Mesodermal cell (in vitro differentiated cells): ENCODE measurements at regions not wholly inside any gene's neighbourhood (a gene's known extent, or its start where the extent isn't known, plus 50 kb on each side); places are given as distances from the start of the nearest gene placed in this dataset.

Experiments used
- H3K27ac ChIP-seq: 2 replicates; pipeline ENCODE4 v1.7.0; 2013; ENCODE audit warnings: mild to moderate bottlenecking, low read depth, low read length, moderate library complexity; ENCODE audit not compliant: severe bottlenecking
- H3K36me3 ChIP-seq: 2 replicates; pipeline ENCODE4 v1.7.1; 2013; ENCODE audit warnings: mild to moderate bottlenecking, low read length, moderate library complexity; ENCODE audit not compliant: control insufficient read depth, insufficient read depth
- H3K4me1 ChIP-seq: one replicate; pipeline ENCODE4 v1.7.1; 2013; ENCODE audit warnings: mild to moderate bottlenecking, low read length; ENCODE audit not compliant: insufficient read depth, control insufficient read depth, poor library complexity, severe bottlenecking
- H3K4me3 ChIP-seq: 2 replicates; pipeline ENCODE4 v1.7.0; 2013; ENCODE audit warnings: low read length, control low read depth, mild to moderate bottlenecking; ENCODE audit not compliant: insufficient read depth, poor library complexity, severe bottlenecking; ENCODE audit errors: extremely low read depth
- H3K9me3 ChIP-seq: 2 replicates; pipeline ENCODE4 v1.7.1; 2013; ENCODE audit warnings: mild to moderate bottlenecking, low read length, moderate library complexity; ENCODE audit not compliant: control insufficient read depth
- WGBS, 2 experiments: methylation state at CpG; one replicate each; pipeline ENCODE4 v1.1.5; 2013; ENCODE audit warnings: missing lambda C conversion rate in 2 of 2; ENCODE audit not compliant: insufficient coverage in 2 of 2; 5-methylcytosine and 5-hydroxymethylcytosine counted together

DNA sequence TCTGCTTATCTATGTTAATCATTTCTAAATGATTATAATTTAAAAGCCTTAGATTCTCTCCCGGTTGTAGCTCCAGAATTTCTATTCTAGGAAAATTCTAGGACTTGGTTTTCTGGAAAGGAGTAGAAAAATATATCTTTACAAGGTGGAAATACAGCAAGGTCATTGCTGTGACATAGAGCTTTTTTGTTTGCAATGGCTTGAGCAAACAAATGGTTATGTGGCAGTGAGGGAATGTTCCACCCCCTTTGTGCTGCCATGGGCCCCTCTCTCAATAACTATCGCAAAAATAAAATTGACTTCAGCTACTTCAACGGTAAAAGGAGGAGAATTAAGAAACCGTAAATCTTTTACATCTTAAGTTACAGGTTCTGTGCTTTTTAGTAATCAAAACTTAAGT is 517.1 kb downstream of the EPHA3 start:
- WGBS, 2 experiments: 83% methylated on average over 1 of the region's 4 CpGs; no CpG with 5 or more reads in 1 of the 2 experiments
- no peak overlapping the region for H3K4me3 ChIP-seq
- no peaks in the 10 kb centered on the region for H3K36me3 ChIP-seq
- no peaks in the 10 kb centered on the region for H3K4me1 ChIP-seq
- no peaks in the 10 kb centered on the region for H3K9me3 ChIP-seq
- H3K27ac ChIP-seq: no peak overlapping the region

DNA sequence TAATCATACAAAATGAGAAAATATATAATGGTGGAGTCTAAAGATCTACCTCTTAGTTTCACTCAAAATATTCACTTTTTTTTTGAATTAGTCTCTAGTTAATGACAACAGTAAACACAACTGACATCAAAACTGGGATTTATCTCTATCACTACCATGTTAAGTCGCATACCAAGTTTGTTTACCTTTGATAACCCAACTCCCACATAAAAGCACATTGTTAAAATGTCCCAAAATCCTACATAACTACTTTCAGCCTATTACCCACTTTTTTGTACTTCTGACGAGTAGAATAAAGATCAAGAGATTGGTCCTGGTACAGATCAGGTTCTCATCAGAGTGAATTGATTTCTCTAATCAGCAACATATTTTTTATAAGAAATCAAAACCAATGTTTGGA is 518.5 kb downstream of the EPHA3 start:
- H3K9me3 ChIP-seq: no peaks in the 10 kb centered on the region
- H3K4me1 ChIP-seq: no peaks in the 10 kb centered on the region
- H3K27ac ChIP-seq: no peak overlapping the region
- 80 to 82% methylated on average over 1 of the region's 2 CpGs for WGBS, 2 experiments
- H3K4me3 ChIP-seq: no peak overlapping the region
- no peaks in the 10 kb centered on the region for H3K36me3 ChIP-seq

DNA sequence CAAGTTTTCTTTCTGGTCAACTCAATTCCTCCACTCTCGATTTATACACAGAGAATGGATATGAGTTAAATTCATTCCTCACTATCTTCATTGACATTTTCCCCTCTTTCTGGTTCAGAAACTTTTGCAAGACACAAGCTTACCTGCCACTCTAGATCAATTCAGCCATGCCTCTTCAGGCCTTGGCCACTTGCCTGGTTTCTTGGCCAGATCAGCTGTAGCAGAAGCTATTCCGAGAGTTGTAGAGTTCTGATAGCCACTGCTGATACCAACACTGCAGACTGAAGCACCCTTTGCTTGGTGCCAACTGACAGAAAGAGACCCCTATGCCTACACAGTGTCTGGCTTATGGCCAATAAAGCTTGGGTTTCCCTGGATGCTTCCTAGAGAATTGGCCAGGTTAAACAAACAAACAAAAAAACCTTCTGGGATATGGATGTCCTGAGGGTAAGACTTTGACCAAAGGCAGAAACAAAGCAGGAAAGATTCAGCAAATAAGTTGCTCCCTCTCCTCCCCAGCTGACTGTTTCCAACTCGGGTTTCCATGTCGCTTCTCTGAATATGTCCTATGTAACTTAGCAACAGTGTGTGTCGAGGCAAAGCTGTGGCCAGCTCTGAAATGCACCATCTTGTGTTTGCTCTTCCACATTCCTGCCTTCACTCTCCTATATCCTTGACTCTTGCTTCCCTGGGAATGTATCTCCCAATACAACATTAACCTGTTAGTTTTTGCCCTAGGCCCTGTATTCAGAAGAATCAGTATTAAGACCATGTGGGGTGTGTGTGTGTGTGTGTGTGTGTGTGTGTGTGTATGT is 521.6 kb downstream of the EPHA3 start:
- whole genome bisulfite sequencing, 2 experiments: 88 to 91% methylated on average over 1 to 5 of the region's 5 CpGs

DNA sequence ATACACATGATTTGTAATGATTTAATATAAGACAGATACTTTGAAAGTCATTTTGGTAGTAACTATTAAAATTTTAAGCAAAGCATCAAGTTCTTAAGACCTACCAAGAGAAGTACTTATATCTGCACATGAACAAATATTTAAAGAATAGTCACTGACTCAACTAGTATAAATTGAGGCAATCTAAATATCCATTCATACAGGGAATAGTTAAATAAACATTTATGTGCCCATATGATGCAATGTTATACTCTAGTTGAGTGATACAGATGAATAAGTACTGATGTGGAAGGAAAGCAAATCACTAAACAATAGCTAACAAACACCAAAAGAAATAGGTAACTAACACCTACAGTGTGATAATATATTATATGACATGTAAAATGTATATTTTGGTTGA is 527.7 kb downstream of the EPHA3 start:
- Histone ChIP-seq H3K9me3 (no peaks in the 10 kb centered on the region), H3K36me3 (no peaks in the 10 kb centered on the region), H3K4me1 (no peaks in the 10 kb centered on the region), H3K4me3 (no peak overlapping the region), H3K27ac (no peak overlapping the region)

More for the DNA sequence above, 521.6 kb downstream of the EPHA3 start:
- Histone ChIP-seq H3K4me3 (no peak overlapping the region), H3K4me1 (no peaks in the 10 kb centered on the region), H3K9me3 (no peaks in the 10 kb centered on the region), H3K27ac (no peak overlapping the region), H3K36me3 (no peaks in the 10 kb centered on the region)

DNA sequence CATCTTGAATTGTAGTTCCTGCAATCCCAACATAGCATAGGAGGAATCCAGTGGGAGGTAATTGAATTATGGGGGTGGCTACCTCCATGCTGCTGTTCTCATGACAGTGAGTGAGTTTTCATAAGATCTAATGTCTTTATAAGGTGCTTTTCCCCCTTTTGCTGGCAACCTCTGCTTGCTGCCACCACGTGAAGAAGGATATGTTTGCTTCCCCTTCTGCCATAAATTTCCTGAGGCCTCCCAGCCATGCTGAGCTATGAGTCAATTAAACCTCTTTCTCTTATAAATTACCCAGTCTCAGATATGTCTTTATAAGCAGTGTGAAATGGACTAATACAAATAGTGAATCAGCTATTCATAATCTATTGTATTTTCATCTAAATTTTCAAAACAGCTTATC is 537.3 kb downstream of the EPHA3 start:
- Histone ChIP-seq H3K36me3 (no peaks in the 10 kb centered on the region), H3K4me3 (no peak overlapping the region), H3K27ac (no peak overlapping the region), H3K4me1 (no peaks in the 10 kb centered on the region), H3K9me3 (no peaks in the 10 kb centered on the region)
- WGBS, 2 experiments: no CpG with 5 or more reads among the region's 1 CpG

DNA sequence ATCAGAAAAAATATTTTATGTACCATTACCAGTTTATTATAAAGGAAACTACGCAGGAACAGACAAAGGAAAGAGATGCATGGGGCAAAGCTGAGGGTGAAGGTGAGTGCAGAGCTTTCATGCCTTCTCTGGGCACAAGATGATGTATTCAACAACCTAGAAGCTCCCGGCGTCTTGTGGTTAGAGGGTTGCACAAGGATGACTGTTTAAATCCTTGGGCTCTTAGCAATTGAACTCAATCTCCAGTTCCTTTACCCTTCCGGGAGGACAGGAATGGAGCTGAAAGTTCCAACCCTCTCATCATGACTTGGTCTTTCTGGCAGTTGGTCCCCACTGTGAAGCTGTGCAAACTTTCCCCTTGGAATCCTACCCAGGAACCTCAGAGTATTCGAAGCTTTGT is 542.0 kb downstream of the EPHA3 start:
- Histone ChIP-seq H3K4me1 (no peaks in the 10 kb centered on the region), H3K4me3 (no peak overlapping the region), H3K27ac (no peak overlapping the region), H3K9me3 (no peaks in the 10 kb centered on the region), H3K36me3 (no peaks in the 10 kb centered on the region)
- 90% methylated on average over 3 of the region's 5 CpGs; no CpG with 5 or more reads in 1 of the 2 experiments for WGBS, 2 experiments

DNA sequence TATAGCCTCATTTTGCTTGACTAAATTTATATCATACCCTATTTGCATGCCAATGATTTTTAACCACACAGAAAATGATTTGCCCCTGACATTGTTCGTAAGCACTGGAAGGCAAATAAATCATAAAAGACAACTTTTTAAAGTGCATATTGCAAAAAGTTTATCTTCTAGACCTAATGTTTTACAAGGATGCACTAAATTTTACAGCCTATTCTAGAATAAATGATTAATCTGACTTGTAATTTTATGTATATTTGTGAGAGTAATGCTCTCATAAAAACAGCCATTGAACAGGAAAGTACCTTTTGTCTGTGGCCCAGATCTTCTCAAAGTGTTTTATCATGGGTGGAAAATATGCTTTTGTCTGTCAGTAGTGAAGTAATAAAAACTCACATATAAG is 546.6 kb downstream of the EPHA3 start:
- WGBS, 2 experiments: 88% methylated on average over 1 of the region's 1 CpG; no CpG with 5 or more reads in 1 of the 2 experiments
- Histone ChIP-seq H3K36me3 (no peaks in the 10 kb centered on the region), H3K27ac (no peak overlapping the region), H3K4me1 (no peaks in the 10 kb centered on the region), H3K9me3 (no peaks in the 10 kb centered on the region), H3K4me3 (no peak overlapping the region)

DNA sequence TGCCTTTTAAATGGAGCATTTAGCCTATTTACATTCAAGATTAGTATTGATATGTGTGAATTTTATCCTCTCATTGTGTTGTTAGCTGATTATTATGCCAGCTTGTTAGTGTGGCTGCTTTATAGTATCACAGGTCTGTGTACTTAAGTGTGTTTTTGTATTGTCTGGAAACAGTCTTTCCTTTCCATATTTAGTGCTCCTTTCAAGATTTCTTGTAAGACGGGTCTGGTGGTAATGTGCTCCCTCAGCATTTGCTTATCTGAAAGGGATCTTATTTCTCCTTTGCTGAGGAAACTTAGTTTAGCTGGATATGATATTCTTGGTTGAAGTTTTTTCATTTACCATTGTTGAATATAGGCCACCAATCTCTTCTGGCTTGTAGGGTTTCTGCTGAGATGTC is 549.0 kb downstream of the EPHA3 start:
- H3K4me1 ChIP-seq: no peaks in the 10 kb centered on the region
- H3K9me3 ChIP-seq: no peaks in the 10 kb centered on the region
- H3K4me3 ChIP-seq: no peak overlapping the region
- no peak overlapping the region for H3K27ac ChIP-seq
- no peaks in the 10 kb centered on the region for H3K36me3 ChIP-seq
- WGBS, 2 experiments: 71% methylated on average over 1 of the region's 1 CpG; no CpG with 5 or more reads in 1 of the 2 experiments

DNA sequence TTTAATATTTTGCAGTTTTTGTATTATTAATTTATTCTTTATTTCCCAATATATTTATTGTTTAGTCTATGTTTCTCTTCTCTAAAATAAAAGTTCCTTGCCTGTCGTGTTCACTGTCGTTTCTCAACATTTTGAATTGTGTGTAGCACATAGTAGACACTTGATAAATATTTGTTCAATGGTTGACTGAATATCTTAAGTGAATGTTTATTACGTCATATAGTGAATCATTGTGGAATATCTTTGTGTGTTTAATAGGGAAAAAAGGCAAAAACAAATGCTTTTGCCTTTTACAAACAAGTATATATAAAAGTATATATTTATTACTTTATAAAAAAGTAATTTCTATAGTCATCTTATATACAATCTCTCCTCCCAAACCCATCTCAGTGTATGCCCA is 572.3 kb downstream of the EPHA3 start:
- Histone ChIP-seq H3K4me3 (no peak overlapping the region), H3K27ac (no peak overlapping the region), H3K36me3 (no peaks in the 10 kb centered on the region), H3K4me1 (no peaks in the 10 kb centered on the region), H3K9me3 (no peaks in the 10 kb centered on the region)
- WGBS, 2 experiments: no CpG with 5 or more reads among the region's 3 CpGs

DNA sequence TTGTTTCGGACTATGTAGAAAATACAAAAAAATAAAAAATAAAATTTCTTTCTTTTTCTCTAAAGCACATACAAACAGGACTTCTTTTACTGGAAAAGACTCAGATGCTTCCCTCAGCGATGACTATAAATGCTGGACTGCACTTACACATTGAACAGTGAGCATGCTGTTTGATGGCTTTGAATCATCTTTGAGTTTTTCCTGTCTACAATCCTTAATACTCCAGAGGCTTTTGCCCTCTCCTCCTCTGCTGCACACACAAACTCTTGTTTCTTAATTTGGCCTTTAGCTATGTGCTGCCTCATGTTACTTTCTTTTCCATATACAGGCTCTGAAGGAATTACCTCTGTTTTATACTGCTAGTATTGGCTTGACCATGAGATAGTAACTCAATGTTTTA is 575.1 kb downstream of the EPHA3 start:
- H3K4me1 ChIP-seq: no peaks in the 10 kb centered on the region
- no peaks in the 10 kb centered on the region for H3K36me3 ChIP-seq
- H3K4me3 ChIP-seq: no peak overlapping the region
- H3K9me3 ChIP-seq: no peaks in the 10 kb centered on the region
- WGBS, 2 experiments: 90 to 100% methylated on average over 1 of the region's 2 CpGs
- H3K27ac ChIP-seq: no peak overlapping the region

DNA sequence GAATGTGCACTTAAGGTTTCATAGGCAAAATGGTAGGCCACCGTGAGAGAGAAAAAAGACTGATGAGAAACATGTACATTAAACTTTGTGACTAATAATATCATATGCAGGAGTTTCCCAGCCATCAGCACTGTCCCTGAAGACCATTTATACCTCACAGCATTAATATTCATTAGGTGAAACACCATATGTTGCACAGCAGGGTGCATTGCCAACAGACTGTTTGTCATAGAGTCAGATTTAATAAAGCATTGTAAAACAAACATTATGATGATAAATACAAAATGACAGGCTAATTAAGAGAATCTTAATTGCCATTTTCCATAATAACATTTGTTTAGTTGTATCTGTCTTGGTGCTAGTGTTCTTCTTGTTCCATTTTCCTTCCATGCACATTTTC is 578.3 kb downstream of the EPHA3 start:
- H3K4me1 ChIP-seq: no peaks in the 10 kb centered on the region
- H3K9me3 ChIP-seq: no peaks in the 10 kb centered on the region
- no peak overlapping the region for H3K4me3 ChIP-seq
- H3K27ac ChIP-seq: no peak overlapping the region
- H3K36me3 ChIP-seq: no peaks in the 10 kb centered on the region
- WGBS, 2 experiments: 60% methylated on average over 1 of the region's 1 CpG; no CpG with 5 or more reads in 1 of the 2 experiments
